Gastrocnemius medialis (tissue), 4 donors: ENCODE measurements at regions not wholly inside any gene's neighbourhood (a gene's known extent, or its start where the extent isn't known, plus 50 kb on each side); places are given as distances from the start of the nearest gene placed in this dataset.

Experiments used
- ATAC-seq, 2 donors: fragments of 150-250 bp; one replicate each; pipeline ENCODE4 v1.9.1; 2016
- DNase-seq, 2 donors: peaks; one replicate each; pipeline ENCODE4 v3.0.0-alpha.2; 2019
- H3K27ac ChIP-seq, 4 donors: fragments of 200-600 bp; sonication (generic); 1 replicate in 1 of 4; 2 replicates in 3 of 4; pipeline ENCODE4 v1.5.1; 2016 to 2018; ENCODE audit warnings: mild to moderate bottlenecking in 2 of 4, moderate library complexity in 1 of 4
- H3K27me3 ChIP-seq, 3 donors: fragments of 200-600 bp; sonication (generic) in 2 of 3; 1 replicate in 1 of 3; 2 replicates in 2 of 3; pipeline versions ENCODE4 v1.5.1 to v1.6.0; 2016 to 2019; ENCODE audit warnings: mild to moderate bottlenecking in 1 of 3, moderate library complexity in 1 of 3
- H3K36me3 ChIP-seq, 2 donors: fragments of 200-600 bp; sonication (generic) in 1 of 2; one replicate each; pipeline ENCODE4 v1.5.1; 2017 to 2018
- H3K4me1 ChIP-seq, 2 donors: fragments of 200-600 bp; sonication (generic) in 1 of 2; one replicate each; pipeline ENCODE4 v1.5.1; 2016 to 2017; ENCODE audit warnings: mild to moderate bottlenecking in 2 of 2
- H3K4me3 ChIP-seq, 4 donors: fragments of 200-600 bp; sonication (generic) in 3 of 4; 1 replicate in 1 of 4; 2 replicates in 3 of 4; pipeline ENCODE4 v1.5.1; 2016 to 2019; ENCODE audit warnings: mild to moderate bottlenecking in 2 of 4
- H3K9me3 ChIP-seq, 3 donors: fragments of 200-600 bp; sonication (generic) in 2 of 3; 1 replicate in 1 of 3; 2 replicates in 2 of 3; pipeline ENCODE4 v1.5.1; 2016 to 2019
- POLR2A ChIP-seq, 2 donors: fragments of 450-650 bp; IDR thresholded peaks; one replicate each; pipeline ENCODE4 v1.6.1; 2017; ENCODE audit warnings: antibody characterized with exemption in 2 of 2, mild to moderate bottlenecking in 2 of 2, moderate library complexity in 2 of 2
- in situ Hi-C, 4 donors: fragments of 200-750 bp; cut with MboI; loops; one replicate each; pipeline versions ENCODE4 v1.15.0 to v1.8.0; 2017; ENCODE audit warnings: low sequenced_read_pairs in 4 of 4
- intact Hi-C: fragments of 100-400 bp; cut with DNase I; formaldehyde crosslinking; loops from one replicate; pipeline ENCODE4 v1.15.1; 2023; ENCODE audit warnings: low total_unique reads
- TF ChIP-seq, protein P1 (sequence below), 5 experiments: fragments of 450-650 bp in 3 of 5; fragments of 200-600 bp in 2 of 5; sonication (generic) in 2 of 5; IDR thresholded peaks in 4 of 5; conservative IDR thresholded peaks in 1 of 5; 1 replicate in 4 of 5; 2 replicates in 1 of 5; pipeline ENCODE4 v1.5.1; 2016 to 2019; ENCODE audit warnings: antibody characterized with exemption in 5 of 5, mild to moderate bottlenecking in 3 of 5, moderate library complexity in 3 of 5

DNA sequence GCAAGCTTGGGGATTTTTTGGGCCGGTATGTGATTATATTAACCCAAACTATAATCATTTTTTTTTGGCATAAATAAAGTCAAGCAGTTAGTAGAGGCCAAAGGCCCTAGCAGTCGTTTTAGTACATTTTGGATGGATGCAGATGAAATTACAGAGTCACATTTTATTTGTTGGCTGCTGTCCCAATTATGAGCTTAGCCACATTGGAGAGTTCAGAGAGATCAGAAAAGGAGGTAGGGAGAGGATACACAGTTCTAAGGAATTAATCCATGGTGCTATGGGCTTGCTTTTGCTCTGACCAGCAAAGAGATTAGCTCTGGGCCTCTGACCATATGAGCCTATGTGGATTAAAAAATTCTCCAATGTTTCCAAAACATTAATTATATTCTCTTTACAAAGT, 395.1 kb downstream of the RAPGEF2 start:
- Histone ChIP-seq H3K36me3 (no peaks in the 10 kb centered on the region), H3K9me3 (no peaks in the 10 kb centered on the region), H3K4me1 (no peaks in the 10 kb centered on the region), H3K27me3 (peaks cover 0 to 2% (median 0%) of the 10 kb centered on the region in 3 donors), H3K4me3 (no peak overlapping the region), H3K27ac (no peak overlapping the region)
- TF ChIP-seq POLR2A (IDR thresholded peaks at IDR 0.05): no peak
- TF ChIP-seq, protein P1, sequence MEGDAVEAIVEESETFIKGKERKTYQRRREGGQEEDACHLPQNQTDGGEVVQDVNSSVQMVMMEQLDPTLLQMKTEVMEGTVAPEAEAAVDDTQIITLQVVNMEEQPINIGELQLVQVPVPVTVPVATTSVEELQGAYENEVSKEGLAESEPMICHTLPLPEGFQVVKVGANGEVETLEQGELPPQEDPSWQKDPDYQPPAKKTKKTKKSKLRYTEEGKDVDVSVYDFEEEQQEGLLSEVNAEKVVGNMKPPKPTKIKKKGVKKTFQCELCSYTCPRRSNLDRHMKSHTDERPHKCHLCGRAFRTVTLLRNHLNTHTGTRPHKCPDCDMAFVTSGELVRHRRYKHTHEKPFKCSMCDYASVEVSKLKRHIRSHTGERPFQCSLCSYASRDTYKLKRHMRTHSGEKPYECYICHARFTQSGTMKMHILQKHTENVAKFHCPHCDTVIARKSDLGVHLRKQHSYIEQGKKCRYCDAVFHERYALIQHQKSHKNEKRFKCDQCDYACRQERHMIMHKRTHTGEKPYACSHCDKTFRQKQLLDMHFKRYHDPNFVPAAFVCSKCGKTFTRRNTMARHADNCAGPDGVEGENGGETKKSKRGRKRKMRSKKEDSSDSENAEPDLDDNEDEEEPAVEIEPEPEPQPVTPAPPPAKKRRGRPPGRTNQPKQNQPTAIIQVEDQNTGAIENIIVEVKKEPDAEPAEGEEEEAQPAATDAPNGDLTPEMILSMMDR (IDR thresholded peaks at IDR 0.05 in 4 of 5, conservative IDR thresholded peaks at IDR 0.05 in 1 of 5): no peak
- no peak for DNase-seq
- intact Hi-C loops (no loop called here), in situ Hi-C loops (no loop called here)
- no peak for ATAC-seq

DNA sequence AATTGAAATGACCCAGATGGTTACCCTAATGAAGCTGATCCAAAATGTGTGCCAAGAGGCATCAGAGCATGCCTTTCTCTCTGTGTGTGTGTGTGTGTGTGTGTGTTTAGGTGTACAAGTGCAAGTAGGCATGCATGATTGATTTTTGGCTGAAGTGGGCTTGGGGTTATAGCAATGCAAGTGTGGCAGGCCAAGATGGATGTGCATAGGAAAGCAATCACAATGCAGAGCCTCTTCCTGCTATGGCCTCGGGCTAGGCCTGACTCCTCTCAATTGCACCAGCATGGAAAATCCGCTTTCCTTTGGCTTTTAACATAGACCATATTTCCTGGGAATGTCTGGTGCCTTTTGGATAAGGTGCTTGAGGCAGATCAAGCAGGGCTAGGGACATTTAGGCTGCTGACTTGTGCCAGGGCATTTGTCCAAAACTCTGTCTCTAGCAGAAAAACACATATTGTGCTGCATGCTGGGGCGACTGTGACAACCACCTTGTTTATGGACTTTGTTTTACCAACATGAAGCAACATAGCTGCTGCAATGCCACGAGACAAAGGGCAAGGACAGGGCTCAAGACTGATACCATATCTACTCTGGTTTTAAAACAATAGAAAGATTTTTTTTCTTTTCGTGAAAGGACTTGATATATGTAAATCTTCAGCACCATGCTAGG, 395.7 kb downstream of the RAPGEF2 start:
- in situ Hi-C loops: no loop called here
- H3K36me3 ChIP-seq: no peaks in the 10 kb centered on the region

DNA sequence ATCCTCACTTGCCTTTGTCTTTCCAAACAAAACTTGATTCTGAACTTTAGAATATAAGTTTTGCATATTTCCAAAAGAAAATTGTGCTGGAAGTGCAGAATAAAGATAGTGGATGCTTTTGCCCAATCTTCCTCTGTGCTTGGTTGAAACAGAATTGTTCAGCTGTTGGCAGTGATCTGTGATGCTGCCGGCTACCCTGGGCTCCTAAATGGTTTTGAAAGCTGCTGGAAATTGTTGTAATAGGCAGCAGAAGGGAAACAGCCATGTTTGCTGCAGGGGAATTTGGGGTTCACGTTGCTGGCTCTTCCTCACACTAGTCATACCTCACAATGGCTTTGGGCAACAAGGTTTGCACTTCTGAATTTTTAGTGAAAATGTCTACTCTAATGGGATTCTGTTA, 398.0 kb downstream of the RAPGEF2 start:
- H3K4me1 ChIP-seq: no peaks in the 10 kb centered on the region
- H3K27ac ChIP-seq: no peak overlapping the region
- DNase-seq: no peak
- H3K4me3 ChIP-seq: no peak overlapping the region
- peaks cover 0 to 15% (median 10%) of the 10 kb centered on the region in 3 donors for H3K27me3 ChIP-seq
- intact Hi-C loops: no loop called here
- H3K36me3 ChIP-seq: no peaks in the 10 kb centered on the region
- in situ Hi-C loops: no loop called here
- H3K9me3 ChIP-seq: no peaks in the 10 kb centered on the region
- no peak for ATAC-seq
- TF ChIP-seq POLR2A (IDR thresholded peaks at IDR 0.05): no peak
- TF ChIP-seq, protein P1 (IDR thresholded peaks at IDR 0.05 in 4 of 5, conservative IDR thresholded peaks at IDR 0.05 in 1 of 5): no peak

More for the DNA sequence above, 395.7 kb downstream of the RAPGEF2 start:
- Histone ChIP-seq H3K9me3 (no peaks in the 10 kb centered on the region), H3K4me3 (no peak overlapping the region), H3K4me1 (no peaks in the 10 kb centered on the region), H3K27ac (no peak overlapping the region), H3K27me3 (peaks cover 0 to 2% (median 0%) of the 10 kb centered on the region in 3 donors)
- ATAC-seq: no peak
- intact Hi-C loops: no loop called here
- no peak for DNase-seq
- TF ChIP-seq, protein P1 (IDR thresholded peaks at IDR 0.05 in 4 of 5, conservative IDR thresholded peaks at IDR 0.05 in 1 of 5): no peak
- no peak for TF ChIP-seq POLR2A (IDR thresholded peaks at IDR 0.05)

DNA sequence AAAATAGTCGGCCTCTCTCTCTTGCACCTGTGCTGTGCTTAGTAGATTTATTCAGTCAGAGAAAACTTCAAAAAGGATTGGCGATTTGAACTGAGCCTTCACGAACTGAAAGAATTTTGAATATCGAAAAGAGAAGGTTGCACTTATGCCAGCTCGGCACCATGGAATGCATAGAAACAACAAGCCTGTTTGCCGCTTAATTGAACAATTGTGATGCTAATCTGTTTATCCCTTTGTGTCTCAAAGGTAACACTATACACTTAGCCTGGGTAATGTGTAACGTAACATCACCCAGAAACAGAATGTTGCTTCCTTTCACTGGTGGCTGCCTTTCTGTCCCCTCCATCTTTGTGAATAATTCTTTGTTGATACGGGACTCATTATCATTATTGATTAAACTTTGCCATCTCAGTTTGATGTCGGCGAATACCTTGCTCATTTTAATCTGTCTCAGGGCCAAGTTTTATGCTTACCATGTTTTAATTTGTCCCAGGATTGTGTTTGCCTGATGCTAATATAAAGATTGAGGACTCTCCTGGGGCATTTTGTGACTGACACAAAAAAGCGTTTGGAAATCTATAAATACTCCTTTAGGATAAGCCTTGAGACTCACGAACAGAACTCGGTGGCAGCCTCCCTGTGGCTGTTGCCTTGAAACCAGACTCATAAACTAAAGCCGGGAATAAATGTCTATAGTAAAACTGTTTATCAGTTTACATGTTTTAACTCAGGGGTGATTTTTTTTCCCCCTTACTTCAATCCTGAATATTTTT, 400.5 kb downstream of the RAPGEF2 start:
- intact Hi-C loops (no loop called here), in situ Hi-C loops (no loop called here)
- ATAC-seq: no peak
- no peaks in the 10 kb centered on the region for H3K9me3 ChIP-seq
- no peaks in the 10 kb centered on the region for H3K4me1 ChIP-seq
- H3K27me3 ChIP-seq: peaks cover 0 to 15% (median 10%) of the 10 kb centered on the region in 3 donors
- H3K36me3 ChIP-seq: no peaks in the 10 kb centered on the region
- no peak overlapping the region for H3K4me3 ChIP-seq
- no peak for DNase-seq
- H3K27ac ChIP-seq: no peak overlapping the region
- TF ChIP-seq, protein P1 (IDR thresholded peaks at IDR 0.05 in 4 of 5, conservative IDR thresholded peaks at IDR 0.05 in 1 of 5): no peak
- TF ChIP-seq POLR2A (IDR thresholded peaks at IDR 0.05): no peak
